ENCODE measurements at regions not wholly inside any gene's neighbourhood (a gene's known extent, or its start where the extent isn't known, plus 50 kb on each side); places are given as distances from the start of the nearest gene placed in this dataset.
"Not testable (repeated sequence)": the region's sequence is repeated elsewhere in the genome, so short reads cannot be mapped to it uniquely, and the experiment has no call there.

- DNase-seq, result no peak
Observed at GRCh38 chr12:23096321-23096720, 471.4 kb downstream of the ETNK1 start.

GRCh38 chr12:23098110-23098509 is 473.1 kb downstream of the ETNK1 start:
- DNase-seq, result no peak

- no peak for DNase-seq
Observed at GRCh38 chr12:23098517-23098916, 473.5 kb downstream of the ETNK1 start.

- DNase-seq, result no peak
Observed at GRCh38 chr12:23099104-23099503, 474.1 kb downstream of the ETNK1 start.

- DNase-seq, result no peak
Observed at GRCh38 chr12:23099604-23100003, 474.6 kb downstream of the ETNK1 start.

GRCh38 chr12:23108957-23109356 is 484.0 kb downstream of the ETNK1 start:
- DNase-seq, result no peak

- no peak for DNase-seq
Observed at GRCh38 chr12:23113781-23114180, 488.8 kb downstream of the ETNK1 start.

- DNase-seq, result no peak
Observed at GRCh38 chr12:23115984-23116383, 491.0 kb downstream of the ETNK1 start.

GRCh38 chr12:23126794-23127193 is 501.8 kb downstream of the ETNK1 start:
- DNase-seq, result no peak

GRCh38 chr12:23127701-23128100 is 502.7 kb downstream of the ETNK1 start:
- DNase-seq, result no peak

- DNase-seq, result no peak
Observed at GRCh38 chr12:23128462-23128861, 503.5 kb downstream of the ETNK1 start.

- DNase-seq, result no peak
Observed at GRCh38 chr12:23132357-23132756, 507.4 kb downstream of the ETNK1 start.

GRCh38 chr12:23133471-23133870 is 508.5 kb downstream of the ETNK1 start:
- no peak for DNase-seq

- DNase-seq, result no peak
Observed at GRCh38 chr12:23139026-23139425, 514.1 kb downstream of the ETNK1 start.

- DNase-seq, result no peak
Observed at GRCh38 chr12:23140710-23141109, 515.7 kb downstream of the ETNK1 start.

GRCh38 chr12:23141335-23141734 is 516.4 kb downstream of the ETNK1 start:
- no peak for DNase-seq

GRCh38 chr12:23146070-23146469 is 521.1 kb downstream of the ETNK1 start:
- DNase-seq, result not testable (repeated sequence)

- DNase-seq, result no peak
Observed at GRCh38 chr12:23168459-23168858, 543.5 kb downstream of the ETNK1 start.

GRCh38 chr12:23169012-23169695 is 544.2 kb downstream of the ETNK1 start:
- no peak for DNase-seq

- no peak for DNase-seq
Observed at GRCh38 chr12:23169696-23170013, 544.7 kb downstream of the ETNK1 start.

- no peak for DNase-seq
Observed at GRCh38 chr12:23174917-23175316, 549.9 kb downstream of the ETNK1 start.

- no peak for DNase-seq
Observed at GRCh38 chr12:23185346-23185745, 560.4 kb downstream of the ETNK1 start.

GRCh38 chr12:23186950-23187349 is 562.0 kb downstream of the ETNK1 start:
- no peak for DNase-seq

- no peak for DNase-seq
Observed at GRCh38 chr12:23193552-23193951, 568.6 kb downstream of the ETNK1 start.

- no peak for DNase-seq
Observed at GRCh38 chr12:23197266-23197665, 572.3 kb downstream of the ETNK1 start.

GRCh38 chr12:23202728-23203127 is 577.8 kb downstream of the ETNK1 start:
- no peak for DNase-seq
